ENCODE measurements at regions not wholly inside any gene's neighbourhood (a gene's known extent, or its start where the extent isn't known, plus 50 kb on each side); places are given as distances from the start of the nearest gene placed in this dataset.
"Not testable (repeated sequence)": the region's sequence is repeated elsewhere in the genome, so short reads cannot be mapped to it uniquely, and the experiment has no call there.

DNA sequence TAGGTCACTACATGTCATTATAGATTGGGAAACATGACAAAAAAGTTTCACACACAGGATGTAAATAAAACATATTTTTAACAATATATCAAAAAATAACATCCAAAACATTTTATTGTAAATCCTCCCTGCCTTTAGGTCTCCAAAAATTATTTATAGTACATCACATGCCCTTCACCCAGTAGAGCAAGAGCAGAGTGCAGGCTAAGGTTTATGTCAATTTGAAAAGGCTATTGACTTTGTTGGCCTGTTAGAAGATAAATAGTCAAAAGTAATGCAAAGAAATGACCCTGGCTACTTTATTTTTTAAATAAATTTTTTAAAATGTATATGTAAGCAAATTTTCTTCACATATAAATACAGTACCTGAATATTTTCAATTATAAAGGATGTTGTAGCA is 983.7 kb downstream of the RAB28 start:
- Histone ChIP-seq H3K4me1 (ENCODE audit: control insufficient read depth in 5 of 5, insufficient read depth in 5 of 5, low read length in 5 of 5) (no peaks in the 10 kb centered on the region), H3K9ac (ENCODE audit: low read length in 5 of 5) (no peak overlapping the region), H3K27ac (ENCODE audit: low read depth, low read length) (no peak overlapping the region), H3K36me3 (ENCODE audit: control insufficient read depth in 5 of 5, insufficient read depth in 5 of 5, low read length in 5 of 5) (no peaks in the 10 kb centered on the region), H3K4me3 (ENCODE audit: low read depth in 1 of 5, low read length in 5 of 5) (no peak overlapping the region), H3K9me3 (ENCODE audit: control insufficient read depth in 5 of 5, low read length in 5 of 5) (peaks cover 0 to 6% (median 2%) of the 10 kb centered on the region in 5 donors), H3K27me3 (ENCODE audit: control insufficient read depth in 5 of 5, insufficient read depth in 4 of 5, low read length in 5 of 5) (no peaks in the 10 kb centered on the region)

DNA sequence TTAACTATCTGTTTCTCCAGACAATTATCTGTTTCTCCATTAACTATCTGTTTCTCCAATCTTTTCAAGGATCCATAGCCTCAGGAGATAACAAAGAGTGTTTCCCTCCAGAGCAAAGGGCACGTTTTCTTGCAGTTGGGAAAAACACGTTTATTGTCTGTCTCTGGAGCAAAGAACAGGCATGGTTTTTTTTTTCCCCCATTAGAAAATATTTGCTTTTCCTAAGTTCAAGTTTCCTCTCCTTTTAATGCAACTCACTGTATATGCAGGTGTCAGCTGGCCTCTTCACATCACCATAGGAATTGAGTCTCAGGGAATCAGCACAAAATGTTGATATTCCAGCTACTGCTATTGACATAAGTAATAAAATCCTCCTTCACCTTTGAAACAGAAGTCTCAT is 984.4 kb downstream of the RAB28 start:
- Histone ChIP-seq H3K4me3 (ENCODE audit: low read depth in 1 of 5, low read length in 5 of 5) (no peak overlapping the region), H3K4me1 (ENCODE audit: control insufficient read depth in 5 of 5, insufficient read depth in 5 of 5, low read length in 5 of 5) (no peaks in the 10 kb centered on the region), H3K36me3 (ENCODE audit: control insufficient read depth in 5 of 5, insufficient read depth in 5 of 5, low read length in 5 of 5) (no peaks in the 10 kb centered on the region), H3K9ac (ENCODE audit: low read length in 5 of 5) (no peak overlapping the region), H3K27me3 (ENCODE audit: control insufficient read depth in 5 of 5, insufficient read depth in 4 of 5, low read length in 5 of 5) (no peaks in the 10 kb centered on the region), H3K9me3 (ENCODE audit: control insufficient read depth in 5 of 5, low read length in 5 of 5) (peaks cover 0 to 6% (median 2%) of the 10 kb centered on the region in 5 donors), H3K27ac (ENCODE audit: low read depth, low read length) (no peak overlapping the region)

DNA sequence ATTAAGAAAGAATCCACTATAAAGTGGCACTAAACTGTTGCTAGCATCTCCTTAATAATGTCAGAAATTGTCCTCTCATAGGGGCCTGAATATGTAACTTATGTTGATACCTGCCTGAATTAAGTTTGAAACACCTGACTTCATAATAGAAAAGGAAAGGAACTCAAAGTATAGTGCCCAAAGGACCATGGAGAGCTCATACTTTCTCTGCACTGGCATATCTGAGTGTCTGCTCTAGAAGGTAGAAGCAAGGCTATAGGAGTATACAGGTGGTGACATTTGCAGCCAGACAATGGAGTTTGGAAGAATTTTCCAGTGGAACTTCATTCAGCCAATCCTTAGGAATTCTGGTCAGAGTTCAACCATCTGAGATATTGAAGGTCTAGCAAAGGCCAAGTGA is 988.9 kb downstream of the RAB28 start:
- no peak overlapping the region for H3K4me3 ChIP-seq (ENCODE audit: low read depth in 1 of 5, low read length in 5 of 5)
- H3K4me1 ChIP-seq (ENCODE audit: control insufficient read depth in 5 of 5, insufficient read depth in 5 of 5, low read length in 5 of 5), result no peaks in the 10 kb centered on the region
- no peak overlapping the region for H3K9ac ChIP-seq (ENCODE audit: low read length in 5 of 5)
- no peak overlapping the region for H3K27ac ChIP-seq (ENCODE audit: low read depth, low read length)
- peaks cover 0 to 2% (median 0%) of the 10 kb centered on the region in 5 donors for H3K9me3 ChIP-seq (ENCODE audit: control insufficient read depth in 5 of 5, low read length in 5 of 5)
- no peaks in the 10 kb centered on the region for H3K36me3 ChIP-seq (ENCODE audit: control insufficient read depth in 5 of 5, insufficient read depth in 5 of 5, low read length in 5 of 5)
- no peaks in the 10 kb centered on the region for H3K27me3 ChIP-seq (ENCODE audit: control insufficient read depth in 5 of 5, insufficient read depth in 4 of 5, low read length in 5 of 5)

DNA sequence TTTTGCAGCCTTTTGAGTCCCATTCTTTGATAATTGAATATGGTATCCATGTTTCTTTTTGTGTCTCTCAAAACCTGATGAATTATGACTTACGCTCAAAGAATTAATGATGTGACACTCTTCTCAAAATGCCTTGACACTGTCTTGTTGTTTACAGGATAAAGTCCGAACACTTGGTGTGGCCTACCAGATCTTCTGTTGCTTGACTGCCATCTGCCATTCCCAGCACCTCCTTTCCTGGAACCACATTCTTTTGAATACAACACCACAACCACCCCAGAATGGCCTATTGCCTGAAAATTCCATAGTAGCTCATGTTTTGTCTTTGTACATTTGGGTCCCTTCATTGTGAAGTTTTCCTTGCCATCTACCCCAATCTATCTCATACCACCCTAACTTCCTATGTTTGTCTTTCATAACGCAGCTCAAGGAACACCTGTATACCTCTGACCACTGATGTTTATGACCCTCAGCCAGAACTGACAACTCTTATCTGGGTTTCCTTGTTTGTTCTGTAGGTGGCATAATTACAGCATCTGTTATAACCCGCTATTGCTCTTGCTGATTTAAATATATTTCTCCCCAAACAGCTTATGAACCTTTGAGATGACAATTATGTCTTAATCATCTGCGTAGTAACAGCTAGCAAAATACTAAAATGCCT is 991.3 kb downstream of the RAB28 start:
- Histone ChIP-seq H3K36me3 (ENCODE audit: control insufficient read depth in 5 of 5, insufficient read depth in 5 of 5, low read length in 5 of 5) (no peaks in the 10 kb centered on the region), H3K27ac (ENCODE audit: low read depth, low read length) (no peak overlapping the region), H3K4me3 (ENCODE audit: low read depth in 1 of 5, low read length in 5 of 5) (no peak overlapping the region), H3K4me1 (ENCODE audit: control insufficient read depth in 5 of 5, insufficient read depth in 5 of 5, low read length in 5 of 5) (no peaks in the 10 kb centered on the region), H3K27me3 (ENCODE audit: control insufficient read depth in 5 of 5, insufficient read depth in 4 of 5, low read length in 5 of 5) (no peaks in the 10 kb centered on the region), H3K9me3 (ENCODE audit: control insufficient read depth in 5 of 5, low read length in 5 of 5) (peaks cover 0 to 4% (median 0%) of the 10 kb centered on the region in 5 donors), H3K9ac (ENCODE audit: low read length in 5 of 5) (no peak overlapping the region)

DNA sequence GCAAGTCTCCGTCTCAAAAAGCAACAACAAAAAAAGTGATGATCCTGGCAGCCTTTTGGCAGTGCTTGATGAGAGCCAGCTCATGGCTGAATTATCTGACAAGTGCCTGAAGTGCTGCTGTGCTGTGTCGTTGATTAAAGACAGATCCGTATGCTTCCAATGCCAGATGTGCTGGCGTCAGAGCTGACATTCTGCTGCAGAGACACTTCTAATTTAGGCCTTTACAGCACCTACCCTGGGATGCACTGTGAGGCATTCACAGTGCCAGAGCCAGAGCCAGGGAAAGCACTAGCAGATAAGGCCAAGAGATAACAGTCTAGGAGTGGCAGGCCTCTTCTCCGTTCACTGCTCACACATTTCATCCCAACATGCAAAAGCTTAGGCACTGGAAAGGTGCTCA is 995.5 kb downstream of the RAB28 start:
- H3K4me1 ChIP-seq (ENCODE audit: control insufficient read depth in 5 of 5, insufficient read depth in 5 of 5, low read length in 5 of 5), result no peaks in the 10 kb centered on the region
- H3K9ac ChIP-seq (ENCODE audit: low read length in 5 of 5), result no peak overlapping the region
- no peaks in the 10 kb centered on the region for H3K36me3 ChIP-seq (ENCODE audit: control insufficient read depth in 5 of 5, insufficient read depth in 5 of 5, low read length in 5 of 5)
- H3K4me3 ChIP-seq (ENCODE audit: low read depth in 1 of 5, low read length in 5 of 5), result no peak overlapping the region
- peaks cover 0 to 9% (median 0%) of the 10 kb centered on the region in 5 donors for H3K9me3 ChIP-seq (ENCODE audit: control insufficient read depth in 5 of 5, low read length in 5 of 5)
- no peaks in the 10 kb centered on the region for H3K27me3 ChIP-seq (ENCODE audit: control insufficient read depth in 5 of 5, insufficient read depth in 4 of 5, low read length in 5 of 5)
- no peak overlapping the region for H3K27ac ChIP-seq (ENCODE audit: low read depth, low read length)

DNA sequence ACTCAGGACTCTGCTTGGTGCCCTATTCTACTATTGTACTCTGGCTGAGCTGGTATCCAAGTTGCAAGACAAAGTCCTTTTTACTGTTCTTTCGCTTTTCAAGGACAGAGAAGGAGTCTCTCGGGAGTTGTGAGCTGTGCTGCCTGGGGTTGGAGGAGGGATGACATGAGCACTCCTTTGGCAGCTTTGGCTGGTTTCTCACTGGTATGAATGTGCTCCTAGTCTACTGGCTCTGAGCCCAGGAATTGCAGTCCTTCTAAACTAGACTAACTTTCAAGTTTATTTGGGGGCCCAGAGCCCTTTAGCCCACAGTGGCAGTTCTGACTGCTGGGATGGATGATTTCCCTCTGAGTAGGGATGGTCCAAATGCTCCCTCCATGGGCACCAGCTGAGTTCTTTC is 997.1 kb downstream of the RAB28 start:
- Histone ChIP-seq H3K27ac (ENCODE audit: low read depth, low read length) (no peak overlapping the region), H3K4me3 (ENCODE audit: low read depth in 1 of 5, low read length in 5 of 5) (no peak overlapping the region), H3K36me3 (ENCODE audit: control insufficient read depth in 5 of 5, insufficient read depth in 5 of 5, low read length in 5 of 5) (no peaks in the 10 kb centered on the region), H3K9me3 (ENCODE audit: control insufficient read depth in 5 of 5, low read length in 5 of 5) (peaks cover 0 to 9% (median 0%) of the 10 kb centered on the region in 5 donors), H3K27me3 (ENCODE audit: control insufficient read depth in 5 of 5, insufficient read depth in 4 of 5, low read length in 5 of 5) (no peaks in the 10 kb centered on the region), H3K9ac (ENCODE audit: low read length in 5 of 5) (no peak overlapping the region), H3K4me1 (ENCODE audit: control insufficient read depth in 5 of 5, insufficient read depth in 5 of 5, low read length in 5 of 5) (no peaks in the 10 kb centered on the region)

DNA sequence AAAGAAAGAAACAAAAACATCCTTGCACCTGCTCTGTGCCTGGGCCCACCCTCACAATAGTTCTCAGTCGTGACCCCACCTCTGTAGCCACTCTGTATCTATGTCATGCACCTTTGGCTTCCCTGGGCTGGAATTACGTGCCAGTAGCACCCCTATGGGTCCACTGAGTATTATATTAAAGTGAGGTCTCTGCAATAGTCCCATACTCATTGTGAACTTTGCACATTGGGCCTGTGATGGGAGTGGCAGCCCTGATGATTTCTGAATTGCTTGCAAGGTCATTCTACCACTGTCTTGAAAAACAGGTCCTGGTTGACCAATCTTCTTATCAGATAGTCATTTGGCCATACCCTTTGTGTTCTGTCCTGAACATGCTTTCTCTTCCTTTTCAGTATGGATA is 1012.1 kb downstream of the RAB28 start:
- H3K27me3 ChIP-seq (ENCODE audit: control insufficient read depth in 5 of 5, insufficient read depth in 4 of 5, low read length in 5 of 5), result no peaks in the 10 kb centered on the region
- H3K4me3 ChIP-seq (ENCODE audit: low read depth in 1 of 5, low read length in 5 of 5), result no peak overlapping the region
- no peak overlapping the region for H3K9ac ChIP-seq (ENCODE audit: low read length in 5 of 5)
- no peaks in the 10 kb centered on the region for H3K36me3 ChIP-seq (ENCODE audit: control insufficient read depth in 5 of 5, insufficient read depth in 5 of 5, low read length in 5 of 5)
- H3K9me3 ChIP-seq (ENCODE audit: control insufficient read depth in 5 of 5, low read length in 5 of 5), result peaks cover 0 to 8% (median 0%) of the 10 kb centered on the region in 5 donors
- H3K4me1 ChIP-seq (ENCODE audit: control insufficient read depth in 5 of 5, insufficient read depth in 5 of 5, low read length in 5 of 5), result no peaks in the 10 kb centered on the region
- no peak overlapping the region for H3K27ac ChIP-seq (ENCODE audit: low read depth, low read length)

DNA sequence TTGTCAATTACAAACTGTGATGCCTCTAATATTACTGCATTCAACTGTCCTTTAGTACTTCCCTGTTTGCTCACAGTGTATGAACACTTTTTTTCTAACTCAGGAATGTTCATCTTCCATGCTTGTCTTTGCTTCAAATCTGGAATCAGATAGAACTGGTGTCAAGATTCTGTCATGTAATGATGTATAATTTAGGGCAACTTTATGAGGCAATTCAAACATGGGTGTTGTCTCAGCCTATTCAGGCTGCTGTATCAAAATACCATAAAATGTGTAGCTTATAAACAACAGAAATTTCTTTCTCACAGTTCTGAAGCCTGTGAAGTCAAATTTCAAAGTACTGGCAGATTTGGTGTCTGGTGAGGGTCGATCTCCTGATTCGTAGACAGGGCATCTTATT is 1012.9 kb downstream of the RAB28 start:
- Histone ChIP-seq H3K27ac (ENCODE audit: low read depth, low read length) (no peak overlapping the region), H3K9me3 (ENCODE audit: control insufficient read depth in 5 of 5, low read length in 5 of 5) (peaks cover 0 to 8% (median 0%) of the 10 kb centered on the region in 5 donors), H3K4me3 (ENCODE audit: low read depth in 1 of 5, low read length in 5 of 5) (no peak overlapping the region), H3K4me1 (ENCODE audit: control insufficient read depth in 5 of 5, insufficient read depth in 5 of 5, low read length in 5 of 5) (no peaks in the 10 kb centered on the region), H3K9ac (ENCODE audit: low read length in 5 of 5) (no peak overlapping the region), H3K36me3 (ENCODE audit: control insufficient read depth in 5 of 5, insufficient read depth in 5 of 5, low read length in 5 of 5) (no peaks in the 10 kb centered on the region), H3K27me3 (ENCODE audit: control insufficient read depth in 5 of 5, insufficient read depth in 4 of 5, low read length in 5 of 5) (no peaks in the 10 kb centered on the region)

DNA sequence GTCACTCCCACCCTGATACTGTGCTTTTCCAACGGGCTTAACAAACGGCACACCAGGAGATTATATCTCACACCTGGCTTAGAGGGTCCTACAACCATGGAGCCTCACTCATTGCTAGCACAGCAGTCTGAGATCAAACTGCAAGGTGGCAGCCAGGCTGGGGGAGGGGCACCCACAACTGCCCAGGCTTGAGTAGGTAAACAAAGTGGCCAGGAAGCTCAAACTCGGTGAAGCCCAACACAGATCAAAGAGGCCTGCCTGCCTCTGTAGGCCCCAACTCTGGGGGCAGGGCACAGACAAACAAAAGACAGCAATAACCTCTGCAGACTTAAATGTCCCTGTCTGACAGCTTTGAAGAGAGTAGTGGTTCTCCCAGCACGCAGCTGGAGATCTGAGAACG is 1022.6 kb downstream of the RAB28 start:
- not testable (repeated sequence) for H3K36me3 ChIP-seq (ENCODE audit: control insufficient read depth in 5 of 5, insufficient read depth in 5 of 5, low read length in 5 of 5); H3K4me1 ChIP-seq (ENCODE audit: control insufficient read depth in 5 of 5, insufficient read depth in 5 of 5, low read length in 5 of 5); H3K9me3 ChIP-seq (ENCODE audit: control insufficient read depth in 5 of 5, low read length in 5 of 5); H3K9ac ChIP-seq (ENCODE audit: low read length in 5 of 5); H3K4me3 ChIP-seq (ENCODE audit: low read depth in 1 of 5, low read length in 5 of 5); H3K27me3 ChIP-seq (ENCODE audit: control insufficient read depth in 5 of 5, insufficient read depth in 4 of 5, low read length in 5 of 5); H3K27ac ChIP-seq (ENCODE audit: low read depth, low read length)

DNA sequence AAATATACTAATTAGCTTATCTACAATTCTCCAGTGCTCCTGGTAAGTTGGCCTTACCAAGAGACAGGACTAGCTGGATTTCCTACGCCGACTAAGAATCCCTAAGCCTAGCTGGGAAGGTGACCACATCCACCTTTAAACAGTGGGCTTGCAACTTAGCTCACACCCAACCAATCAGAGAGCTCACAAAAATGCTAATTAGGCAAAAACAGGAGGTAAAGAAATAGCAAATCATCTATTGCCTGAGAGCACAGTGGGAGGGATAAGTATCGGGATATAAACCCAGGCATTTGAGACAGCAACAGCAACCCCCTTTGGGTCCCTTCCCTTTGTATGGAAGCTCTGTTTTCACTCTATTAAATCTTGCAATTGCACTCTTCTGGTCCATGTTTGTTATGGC is 1025.0 kb downstream of the RAB28 start:
- Histone ChIP-seq H3K27ac (ENCODE audit: low read depth, low read length) (no peak overlapping the region), H3K9ac (ENCODE audit: low read length in 5 of 5) (no peak overlapping the region), H3K4me3 (ENCODE audit: low read depth in 1 of 5, low read length in 5 of 5) (no peak overlapping the region), H3K4me1 (ENCODE audit: control insufficient read depth in 5 of 5, insufficient read depth in 5 of 5, low read length in 5 of 5) (no peaks in the 10 kb centered on the region), H3K27me3 (ENCODE audit: control insufficient read depth in 5 of 5, insufficient read depth in 4 of 5, low read length in 5 of 5) (no peaks in the 10 kb centered on the region), H3K9me3 (ENCODE audit: control insufficient read depth in 5 of 5, low read length in 5 of 5) (peaks cover 0 to 2% (median 0%) of the 10 kb centered on the region in 5 donors), H3K36me3 (ENCODE audit: control insufficient read depth in 5 of 5, insufficient read depth in 5 of 5, low read length in 5 of 5) (no peaks in the 10 kb centered on the region)

Data from subcutaneous abdominal adipose tissue (tissue), 5 donors.